ENCODE measurements at regions not wholly inside any gene's neighbourhood (a gene's known extent, or its start where the extent isn't known, plus 50 kb on each side); places are given as distances from the start of the nearest gene placed in this dataset.

DNA sequence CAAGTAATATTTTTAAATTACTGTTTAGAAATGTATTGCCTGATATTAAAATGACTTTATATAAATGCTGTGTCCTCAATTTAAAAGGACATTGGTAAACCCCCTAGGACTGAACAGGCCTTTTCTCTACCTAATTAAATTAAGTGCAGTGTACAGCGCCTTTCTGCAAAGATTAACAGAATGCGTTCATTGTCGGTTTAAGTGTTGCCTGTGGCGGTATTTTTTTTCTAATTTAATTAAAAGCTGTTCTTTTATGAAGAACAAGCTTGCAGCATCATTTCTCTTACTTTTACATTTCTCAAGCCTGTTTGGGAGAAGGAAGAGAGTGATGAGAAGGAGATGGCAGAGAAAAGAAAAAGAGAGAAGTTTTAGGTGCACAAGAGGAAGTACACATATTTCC is 344.9 kb downstream of the CPS1 start:
- DNase-seq (ENCODE audit: low spot score) = no peak
- in situ Hi-C loops (cut with MboI; ENCODE audit: low pct_unique_long_range_greater_than_20kb, low sequenced_read_pairs, unreplicated experiment) = no loop called here
- TF ChIP-seq, protein P1, sequence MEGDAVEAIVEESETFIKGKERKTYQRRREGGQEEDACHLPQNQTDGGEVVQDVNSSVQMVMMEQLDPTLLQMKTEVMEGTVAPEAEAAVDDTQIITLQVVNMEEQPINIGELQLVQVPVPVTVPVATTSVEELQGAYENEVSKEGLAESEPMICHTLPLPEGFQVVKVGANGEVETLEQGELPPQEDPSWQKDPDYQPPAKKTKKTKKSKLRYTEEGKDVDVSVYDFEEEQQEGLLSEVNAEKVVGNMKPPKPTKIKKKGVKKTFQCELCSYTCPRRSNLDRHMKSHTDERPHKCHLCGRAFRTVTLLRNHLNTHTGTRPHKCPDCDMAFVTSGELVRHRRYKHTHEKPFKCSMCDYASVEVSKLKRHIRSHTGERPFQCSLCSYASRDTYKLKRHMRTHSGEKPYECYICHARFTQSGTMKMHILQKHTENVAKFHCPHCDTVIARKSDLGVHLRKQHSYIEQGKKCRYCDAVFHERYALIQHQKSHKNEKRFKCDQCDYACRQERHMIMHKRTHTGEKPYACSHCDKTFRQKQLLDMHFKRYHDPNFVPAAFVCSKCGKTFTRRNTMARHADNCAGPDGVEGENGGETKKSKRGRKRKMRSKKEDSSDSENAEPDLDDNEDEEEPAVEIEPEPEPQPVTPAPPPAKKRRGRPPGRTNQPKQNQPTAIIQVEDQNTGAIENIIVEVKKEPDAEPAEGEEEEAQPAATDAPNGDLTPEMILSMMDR (IDR thresholded peaks at IDR 0.05; ENCODE audit: extremely low read depth, insufficient read depth, missing control alignments) = no peak

DNA sequence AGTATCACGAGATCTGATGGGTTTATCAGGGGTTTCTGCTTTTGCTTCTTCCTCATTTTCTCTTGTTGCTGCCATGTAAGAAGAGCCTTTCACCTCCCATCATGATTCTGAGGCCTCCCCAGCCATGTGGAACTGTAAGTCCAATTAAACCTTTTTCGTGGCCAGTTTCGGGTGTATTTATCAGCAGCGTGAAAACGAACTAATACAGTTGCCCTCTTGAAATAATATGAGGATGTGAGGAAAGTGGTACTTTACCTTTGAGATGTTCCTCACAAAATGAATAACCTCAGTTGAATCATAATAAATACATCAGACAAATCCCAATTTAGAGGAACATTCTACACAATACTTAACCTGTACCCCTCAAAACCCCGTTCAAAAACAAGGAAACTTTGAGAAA is 356.4 kb downstream of the CPS1 start:
- DNase-seq (ENCODE audit: low spot score) = no peak
- TF ChIP-seq, protein P1 (IDR thresholded peaks at IDR 0.05; ENCODE audit: extremely low read depth, insufficient read depth, missing control alignments) = no peak
- in situ Hi-C loops (cut with MboI; ENCODE audit: low pct_unique_long_range_greater_than_20kb, low sequenced_read_pairs, unreplicated experiment) = no loop called here

DNA sequence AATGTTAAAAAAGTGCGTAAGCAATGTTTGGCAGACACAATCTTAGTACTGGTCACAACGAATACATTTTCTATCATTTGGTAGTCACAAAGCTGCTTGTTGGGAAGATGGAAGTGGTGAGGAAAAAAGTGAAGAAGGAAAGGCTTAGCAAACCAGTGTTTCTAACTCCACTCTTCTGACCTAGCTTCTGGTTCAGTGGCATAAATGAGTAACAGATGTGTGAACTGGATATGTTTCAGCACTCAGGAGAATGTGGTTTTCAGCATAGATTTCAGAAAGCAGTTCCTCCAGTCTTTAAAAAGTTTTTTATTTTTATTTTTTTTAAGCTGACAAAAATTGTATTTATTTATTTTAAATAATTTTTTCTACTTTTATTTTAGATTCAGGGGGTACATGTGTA is 357.1 kb downstream of the CPS1 start:
- in situ Hi-C loops (cut with MboI; ENCODE audit: low pct_unique_long_range_greater_than_20kb, low sequenced_read_pairs, unreplicated experiment) = no loop called here
- TF ChIP-seq, protein P1 (IDR thresholded peaks at IDR 0.05; ENCODE audit: extremely low read depth, insufficient read depth, missing control alignments) = no peak
- DNase-seq (ENCODE audit: low spot score) = no peak

DNA sequence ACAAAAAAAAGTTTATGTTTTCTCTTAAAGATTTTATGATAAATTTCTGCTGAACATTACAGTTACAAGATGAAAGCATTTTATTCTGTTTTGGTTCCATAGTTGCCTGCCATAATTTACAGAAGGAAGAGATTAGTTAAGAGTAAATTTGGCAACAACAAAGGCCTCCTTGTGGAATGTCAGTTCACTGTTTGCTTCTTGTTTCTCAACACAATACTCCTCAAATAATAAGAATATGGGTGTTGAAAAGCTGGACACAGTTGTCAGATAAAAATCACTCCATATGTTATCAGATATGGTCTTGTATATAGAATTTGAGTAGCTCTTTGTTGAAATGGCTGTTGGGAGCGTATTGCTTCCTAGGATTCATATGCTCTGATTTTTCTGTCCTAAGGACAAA is 359.5 kb downstream of the CPS1 start:
- in situ Hi-C loops (cut with MboI; ENCODE audit: low pct_unique_long_range_greater_than_20kb, low sequenced_read_pairs, unreplicated experiment) = no loop called here
- TF ChIP-seq, protein P1 (IDR thresholded peaks at IDR 0.05; ENCODE audit: extremely low read depth, insufficient read depth, missing control alignments) = no peak
- DNase-seq (ENCODE audit: low spot score) = no peak

DNA sequence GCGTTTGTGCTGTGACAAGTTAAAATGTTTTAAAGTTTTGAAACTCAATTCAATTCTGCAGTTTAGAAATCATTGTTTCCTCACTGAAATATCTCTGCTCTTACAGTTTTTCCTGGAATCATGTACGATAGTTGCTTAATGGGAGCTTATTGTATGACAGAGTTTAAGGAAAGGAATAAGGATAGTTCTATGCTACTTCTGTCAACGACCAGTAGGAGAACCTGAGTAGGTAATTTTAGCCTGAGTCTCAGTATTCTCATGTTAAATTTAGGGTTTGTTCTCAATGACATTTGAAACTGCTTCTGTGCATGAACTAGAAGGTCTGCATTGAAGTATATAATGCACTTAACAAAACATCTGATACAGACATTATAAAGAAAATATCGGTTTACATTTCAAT is 361.1 kb downstream of the CPS1 start:
- in situ Hi-C loops (cut with MboI; ENCODE audit: low pct_unique_long_range_greater_than_20kb, low sequenced_read_pairs, unreplicated experiment) = no loop called here
- TF ChIP-seq, protein P1 (IDR thresholded peaks at IDR 0.05; ENCODE audit: extremely low read depth, insufficient read depth, missing control alignments) = no peak
- DNase-seq (ENCODE audit: low spot score) = no peak

DNA sequence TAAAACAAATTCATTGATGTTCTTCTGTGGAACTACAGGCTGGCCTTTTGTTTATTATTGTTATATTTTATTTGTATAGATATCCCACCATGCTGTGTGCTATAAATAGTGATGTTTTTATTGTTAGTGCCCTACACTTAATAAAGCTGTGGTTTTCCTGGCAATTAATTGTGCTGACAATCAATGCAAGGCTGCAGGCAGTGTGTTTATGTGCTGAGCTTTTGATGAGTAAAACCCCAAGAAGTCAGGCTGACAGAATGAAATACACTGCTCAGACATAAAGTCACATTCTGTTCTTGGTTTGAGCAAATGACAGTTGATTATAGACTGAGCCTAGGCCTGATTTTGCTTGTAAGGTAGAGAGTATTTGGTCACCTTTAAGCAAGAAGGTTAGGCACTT is 362.7 kb downstream of the CPS1 start:
- in situ Hi-C loops (cut with MboI; ENCODE audit: low pct_unique_long_range_greater_than_20kb, low sequenced_read_pairs, unreplicated experiment) = no loop called here
- no peak for DNase-seq (ENCODE audit: low spot score)
- TF ChIP-seq, protein P1 (IDR thresholded peaks at IDR 0.05; ENCODE audit: extremely low read depth, insufficient read depth, missing control alignments) = no peak

DNA sequence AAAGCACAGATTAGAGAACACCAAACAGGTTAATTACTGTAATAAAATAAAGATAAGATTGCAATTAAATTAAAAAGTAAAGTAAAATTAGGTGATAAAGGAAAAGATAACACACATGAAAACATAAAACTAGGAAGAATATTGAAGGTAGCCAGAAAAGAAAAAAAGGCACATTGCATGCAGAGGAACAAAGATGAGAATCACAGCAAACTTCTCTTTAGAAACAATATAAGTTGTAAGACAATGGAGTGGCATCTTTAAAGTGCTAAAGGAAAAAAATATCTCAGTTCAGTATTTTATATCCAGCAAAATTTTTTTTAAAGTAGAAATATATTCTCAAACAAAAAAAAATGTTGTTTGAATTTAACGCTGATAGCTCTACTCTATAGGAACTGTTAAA is 366.0 kb downstream of the CPS1 start:
- no peak for DNase-seq (ENCODE audit: low spot score)
- in situ Hi-C loops (cut with MboI; ENCODE audit: low pct_unique_long_range_greater_than_20kb, low sequenced_read_pairs, unreplicated experiment) = no loop called here
- TF ChIP-seq, protein P1 (IDR thresholded peaks at IDR 0.05; ENCODE audit: extremely low read depth, insufficient read depth, missing control alignments) = no peak
